Transverse colon (tissue), 4 donors: ENCODE measurements at regions not wholly inside any gene's neighbourhood (a gene's known extent, or its start where the extent isn't known, plus 50 kb on each side); places are given as distances from the start of the nearest gene placed in this dataset.

Source experiments
- POLR2A ChIP-seq: fragments of 450-650 bp; IDR thresholded peaks from one replicate; pipeline ENCODE4 v1.6.1; 2016; ENCODE audit warnings: antibody characterized with exemption, mild to moderate bottlenecking, moderate library complexity
- POLR2AphosphoS5 ChIP-seq, 3 donors: sonication (generic); formaldehyde crosslinking; IDR thresholded peaks; one replicate each; pipeline ENCODE4 v1.6.1; 2016; ENCODE audit warnings: antibody characterized with exemption in 3 of 3
- TF ChIP-seq, protein P1 (sequence below), 5 experiments: fragments of 200-600 bp in 3 of 5; fragments of 450-650 bp in 2 of 5; sonication (generic) in 3 of 5; IDR thresholded peaks; 1 replicate in 2 of 5; 2 replicates in 3 of 5; pipeline ENCODE4 v1.5.1; 2016 to 2017; ENCODE audit warnings: antibody characterized with exemption in 5 of 5, inconsistent platforms in 3 of 5, mild to moderate bottlenecking in 2 of 5, moderate library complexity in 1 of 5

GRCh38 chr16:56120447-56121155, 70.7 kb upstream of the GNAO1 start:
- TF ChIP-seq, protein P1, sequence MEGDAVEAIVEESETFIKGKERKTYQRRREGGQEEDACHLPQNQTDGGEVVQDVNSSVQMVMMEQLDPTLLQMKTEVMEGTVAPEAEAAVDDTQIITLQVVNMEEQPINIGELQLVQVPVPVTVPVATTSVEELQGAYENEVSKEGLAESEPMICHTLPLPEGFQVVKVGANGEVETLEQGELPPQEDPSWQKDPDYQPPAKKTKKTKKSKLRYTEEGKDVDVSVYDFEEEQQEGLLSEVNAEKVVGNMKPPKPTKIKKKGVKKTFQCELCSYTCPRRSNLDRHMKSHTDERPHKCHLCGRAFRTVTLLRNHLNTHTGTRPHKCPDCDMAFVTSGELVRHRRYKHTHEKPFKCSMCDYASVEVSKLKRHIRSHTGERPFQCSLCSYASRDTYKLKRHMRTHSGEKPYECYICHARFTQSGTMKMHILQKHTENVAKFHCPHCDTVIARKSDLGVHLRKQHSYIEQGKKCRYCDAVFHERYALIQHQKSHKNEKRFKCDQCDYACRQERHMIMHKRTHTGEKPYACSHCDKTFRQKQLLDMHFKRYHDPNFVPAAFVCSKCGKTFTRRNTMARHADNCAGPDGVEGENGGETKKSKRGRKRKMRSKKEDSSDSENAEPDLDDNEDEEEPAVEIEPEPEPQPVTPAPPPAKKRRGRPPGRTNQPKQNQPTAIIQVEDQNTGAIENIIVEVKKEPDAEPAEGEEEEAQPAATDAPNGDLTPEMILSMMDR (IDR thresholded peaks at IDR 0.05): no peak
- TF ChIP-seq POLR2AphosphoS5 (IDR thresholded peaks at IDR 0.05): no peak
- no peak for TF ChIP-seq POLR2A
